IMR-90 (cell line): ENCODE measurements at regions not wholly inside any gene's neighbourhood (a gene's known extent, or its start where the extent isn't known, plus 50 kb on each side); places are given as distances from the start of the nearest gene placed in this dataset.
A peak's percentile ranks its signal among the peaks of the same experiment; 100 is the strongest.

Experiments used
- ATAC-seq: fragments of 200-7000 bp; cut with Tn5 transposase; 2 replicates; pipeline ENCODE4 v1.9.1; 2020; ENCODE audit warnings: low read depth, mild to moderate bottlenecking, moderate library complexity
- BruUV-seq: library from RNA; stranded (reverse); fragments of 400-500 nt; replicated peaks from 2 replicates; lab custom pipeline; 2021; lab: Mats Ljungman, UMichigan
- CTCF ChIA-PET: fragments of 300-600 bp; formaldehyde crosslinking; extraction: SDS; loops from one replicate; lab custom pipeline; 2021; ENCODE audit warnings: antibody characterized with exemption; lab: Yijun Ruan, JAX
- POLR2A ChIA-PET: fragments of 300-600 bp; sonication (Branson Sonifier 250); formaldehyde crosslinking; loops from one replicate; lab custom pipeline; 2022; ENCODE audit warnings: antibody characterized with exemption; ENCODE audit not compliant: unreplicated experiment; lab: Charles Lee
- DNase-seq: peaks from one replicate; pipeline ENCODE4 v3.0.0; 2013
- H2AFZ ChIP-seq: replicated peaks from 2 replicates; pipeline ENCODE3; 2013; ENCODE audit warnings: low read length, mild to moderate bottlenecking; ENCODE audit not compliant: poor library complexity
- H2AK5ac ChIP-seq: 2 replicates; pipeline ENCODE4 v1.6.1; 2013; ENCODE audit warnings: low read depth, low read length, inconsistent platforms
- H2AK9ac ChIP-seq: replicated peaks from 2 replicates; pipeline ENCODE3; 2013; ENCODE audit warnings: mild to moderate bottlenecking, low read depth, low read length, moderate library complexity; ENCODE audit not compliant: poor library complexity
- H2BK120ac ChIP-seq: 2 replicates; pipeline ENCODE4 v1.6.1; 2013; ENCODE audit warnings: low read depth, low read length, inconsistent platforms
- H2BK15ac ChIP-seq: 3 replicates; pipeline ENCODE4 v1.6.1; 2013; ENCODE audit warnings: low read depth, low read length, inconsistent platforms
- H2BK20ac ChIP-seq: 2 replicates; pipeline ENCODE4 v1.6.1; 2013; ENCODE audit warnings: low read depth, mild to moderate bottlenecking, inconsistent platforms, low read length, moderate library complexity
- H2BK5ac ChIP-seq: 2 replicates; pipeline ENCODE4 v1.6.1; 2013; ENCODE audit warnings: mild to moderate bottlenecking, low read depth, low read length, inconsistent platforms; ENCODE audit not compliant: poor library complexity, severe bottlenecking
- H3K14ac ChIP-seq: replicated peaks from 2 replicates; pipeline ENCODE4 v1.6.1; 2013; ENCODE audit warnings: low read depth, low read length, inconsistent platforms
- H3K18ac ChIP-seq: 2 replicates; pipeline ENCODE4 v1.6.1; 2013; ENCODE audit warnings: low read depth, low read length, control low read depth
- H3K23ac ChIP-seq: 2 replicates; pipeline ENCODE4 v1.6.1; 2013; ENCODE audit warnings: low read depth, low read length, inconsistent platforms
- H3K27ac ChIP-seq: 2 replicates; pipeline ENCODE4 v1.5.1; 2013; ENCODE audit warnings: mild to moderate bottlenecking, control low read depth, low read length; ENCODE audit not compliant: insufficient read depth
- H3K27me3 ChIP-seq: 2 replicates; pipeline ENCODE4 v1.6.1; 2013; ENCODE audit warnings: low read length; ENCODE audit not compliant: control insufficient read depth, insufficient read depth
- H3K36me3 ChIP-seq: 2 replicates; pipeline ENCODE4 v1.6.1; 2013; ENCODE audit warnings: low read length, mixed read lengths; ENCODE audit not compliant: control insufficient read depth, insufficient read depth
- H3K4ac ChIP-seq: 2 replicates; pipeline ENCODE4 v1.6.1; 2013; ENCODE audit warnings: low read depth, low read length, inconsistent platforms
- H3K4me1 ChIP-seq: 2 replicates; pipeline ENCODE4 v1.6.1; 2013; ENCODE audit warnings: low read length, mixed read lengths; ENCODE audit not compliant: control insufficient read depth, insufficient read depth
- H3K4me2 ChIP-seq: 2 replicates; pipeline ENCODE4 v1.6.1; 2013; ENCODE audit warnings: low read depth, mild to moderate bottlenecking, control low read depth, low read length, moderate library complexity
- H3K4me3 ChIP-seq: 2 replicates; pipeline ENCODE4 v1.5.1; 2013; ENCODE audit warnings: low read depth, mild to moderate bottlenecking, control low read depth, low read length, moderate library complexity; ENCODE audit not compliant: insufficient read depth
- H3K56ac ChIP-seq: 2 replicates; pipeline ENCODE4 v1.6.1; 2013; ENCODE audit warnings: low read length, inconsistent platforms; ENCODE audit not compliant: insufficient read depth; ENCODE audit errors: extremely low read depth
- H3K79me1 ChIP-seq, 2 experiments: 2 replicates each; pipeline ENCODE4 v1.6.1; 2013; ENCODE audit warnings: low read length in 2 of 2, inconsistent platforms in 1 of 2, low read depth in 1 of 2
- H3K9ac ChIP-seq: 2 replicates; pipeline ENCODE4 v1.6.1; 2013; ENCODE audit warnings: low read depth, low read length, control low read depth
- H3K9me1 ChIP-seq: 2 replicates; pipeline ENCODE4 v1.6.1; 2013; ENCODE audit warnings: low read length, inconsistent platforms; ENCODE audit not compliant: insufficient read depth
- H3K9me3 ChIP-seq: 2 replicates; pipeline ENCODE4 v1.6.1; 2013; ENCODE audit warnings: low read length; ENCODE audit not compliant: control insufficient read depth, insufficient read depth
- H4K20me1 ChIP-seq: 2 replicates; pipeline ENCODE4 v1.6.1; 2013; ENCODE audit warnings: low read length, inconsistent platforms; ENCODE audit not compliant: insufficient read depth
- H4K5ac ChIP-seq: 2 replicates; pipeline ENCODE4 v1.6.1; 2013; ENCODE audit warnings: mild to moderate bottlenecking, low read depth, low read length, control low read depth
- H4K8ac ChIP-seq, 2 experiments: 2 replicates each; pipeline ENCODE4 v1.6.1; 2013; ENCODE audit warnings: low read depth in 2 of 2, low read length in 2 of 2, control low read depth in 1 of 2, inconsistent platforms in 1 of 2
- H4K91ac ChIP-seq: 2 replicates; pipeline ENCODE4 v1.6.1; 2013; ENCODE audit warnings: low read depth, low read length, inconsistent platforms; ENCODE audit not compliant: insufficient read depth
- CHD1 ChIP-seq: IDR thresholded peaks from 2 replicates; pipeline ENCODE4 v1.6.1; 2012; ENCODE audit warnings: low read depth, low read length, improper control_type of control experiment
- CTCF ChIP-seq: conservative IDR thresholded peaks from 2 replicates; pipeline ENCODE4 v1.5.1; 2012; ENCODE audit warnings: mild to moderate bottlenecking, low read depth, low read length, improper control_type of control experiment
- POLR2A ChIP-seq: IDR thresholded peaks from 2 replicates; pipeline ENCODE4 v1.6.1; 2012; ENCODE audit warnings: mild to moderate bottlenecking, low read depth, low read length
- SMC3 ChIP-seq: fragments of 150-350 bp; IDR thresholded peaks from 2 replicates; pipeline ENCODE4 v1.6.1; 2016; ENCODE audit warnings: low read depth, mild to moderate bottlenecking, antibody characterized with exemption, low read length, moderate library complexity
- WGBS, 2 experiments: methylation state at CpG; one replicate each; pipeline versions ENCODE4 v1.1.5 to v1.1.7; 2013; ENCODE audit warnings: missing lambda C conversion rate in 2 of 2; ENCODE audit not compliant: insufficient read length in 1 of 2; ENCODE audit errors: extremely low coverage in 2 of 2; 5-methylcytosine and 5-hydroxymethylcytosine counted together
- dilution Hi-C: fragments of 300-500 bp; cut with HindIII; formaldehyde crosslinking; loops from one replicate; pipeline ENCODE4 v1.14.3; 2018; ENCODE audit warnings: low sequenced_read_pairs; ENCODE audit not compliant: unreplicated experiment
- in situ Hi-C: fragments of 300-500 bp; cut with MboI; formaldehyde crosslinking; loops from 3 replicates; pipeline ENCODE4 v1.14.3; 2019; ENCODE audit warnings: low sequenced_read_pairs, inconsistent platforms, mixed read lengths
- intact Hi-C: fragments of 100-400 bp; cut with micrococcal nuclease; formaldehyde crosslinking; loops from 2 replicates; pipeline ENCODE4 v1.10.0; 2022
- TF ChIP-seq, protein P1 (sequence below): fragments of 150-350 bp; IDR thresholded peaks from 2 replicates; pipeline ENCODE4 v1.6.1; 2017; ENCODE audit warnings: mild to moderate bottlenecking, antibody characterized with exemption, low read length, low read depth

DNA sequence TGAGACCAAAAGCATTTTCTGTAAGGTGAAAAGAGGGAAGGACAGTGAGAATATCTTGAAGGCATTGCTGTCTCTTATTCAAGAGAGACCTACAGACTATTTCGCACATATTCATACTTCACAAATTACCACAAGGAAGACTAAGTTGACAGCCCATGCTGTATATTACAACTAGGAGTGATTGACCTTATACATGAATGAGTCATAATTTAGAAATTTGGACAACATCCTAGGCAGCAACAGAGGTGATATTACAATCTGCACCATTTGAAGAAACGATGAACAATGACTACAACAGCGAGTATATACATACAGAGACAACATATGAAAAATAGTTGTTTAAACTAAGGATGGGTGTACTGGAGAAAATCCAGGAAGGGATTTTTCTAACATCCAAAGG is 971.7 kb downstream of the CDH11 start:
- Histone ChIP-seq H3K9me3 (no peaks in the 10 kb centered on the region), H3K9me1 (no peaks in the 10 kb centered on the region), H4K8ac (no peak overlapping the region), H3K14ac (no peak overlapping the region), H2BK15ac (no peak overlapping the region), H3K27me3 (no peaks in the 10 kb centered on the region), H3K4ac (no peak overlapping the region), H4K5ac (no peak overlapping the region), H3K4me3 (no peak overlapping the region), H3K23ac (no peak overlapping the region), H2BK120ac (no peak overlapping the region), H2AK5ac (no peak overlapping the region), H3K27ac (no peak overlapping the region), H3K79me1 (no peaks in the 10 kb centered on the region), H2AK9ac (no peak overlapping the region), H3K56ac (no peak overlapping the region), H2AFZ (no peak overlapping the region), H3K36me3 (no peaks in the 10 kb centered on the region), H4K91ac (no peak overlapping the region), H2BK5ac (no peak overlapping the region), H3K4me2 (no peak overlapping the region), H2BK20ac (no peak overlapping the region), H4K20me1 (no peaks in the 10 kb centered on the region), H3K9ac (no peak overlapping the region), H3K18ac (no peak overlapping the region), H3K4me1 (no peaks in the 10 kb centered on the region)
- DNase-seq (peak; percentile 3), ATAC-seq (no peak)
- dilution Hi-C loops (no loop called here), intact Hi-C loops (no loop called here), in situ Hi-C loops (no loop called here)
- POLR2A ChIA-PET: no interaction called here
- TF ChIP-seq CTCF (no peak), SMC3 (no peak), CHD1 (no peak), POLR2A (no peak)
- TF ChIP-seq, protein P1, sequence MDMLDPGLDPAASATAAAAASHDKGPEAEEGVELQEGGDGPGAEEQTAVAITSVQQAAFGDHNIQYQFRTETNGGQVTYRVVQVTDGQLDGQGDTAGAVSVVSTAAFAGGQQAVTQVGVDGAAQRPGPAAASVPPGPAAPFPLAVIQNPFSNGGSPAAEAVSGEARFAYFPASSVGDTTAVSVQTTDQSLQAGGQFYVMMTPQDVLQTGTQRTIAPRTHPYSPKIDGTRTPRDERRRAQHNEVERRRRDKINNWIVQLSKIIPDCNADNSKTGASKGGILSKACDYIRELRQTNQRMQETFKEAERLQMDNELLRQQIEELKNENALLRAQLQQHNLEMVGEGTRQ: no peak
- no TSS peak for BruUV-seq
- no CpG with 5 or more reads among the region's 3 CpGs for WGBS, 2 experiments
- CTCF ChIA-PET: no interaction called here
